Left ventricle myocardium inferior (tissue), 1 donor: ENCODE measurements at regions not wholly inside any gene's neighbourhood (a gene's known extent, or its start where the extent isn't known, plus 50 kb on each side); places are given as distances from the start of the nearest gene placed in this dataset.
"Not testable (repeated sequence)": the region's sequence is repeated elsewhere in the genome, so short reads cannot be mapped to it uniquely, and the experiment has no call there.

ENCODE experiments used
- DNase-seq: peaks from one replicate; pipeline ENCODE4 v3.0.0-alpha.2; 2020
- H3K27ac ChIP-seq: fragments of 200-600 bp; replicated peaks from 2 replicates; pipeline ENCODE4 v1.8.0; 2021
- H3K27me3 ChIP-seq: fragments of 200-600 bp; 2 replicates; pipeline ENCODE4 v1.8.0; 2021; ENCODE audit warnings: low read depth
- H3K36me3 ChIP-seq: fragments of 200-600 bp; 2 replicates; pipeline ENCODE4 v1.8.0; 2021
- H3K4me1 ChIP-seq: fragments of 200-600 bp; 2 replicates; pipeline ENCODE4 v1.8.0; 2021
- H3K4me3 ChIP-seq: fragments of 200-600 bp; 2 replicates; pipeline ENCODE4 v1.8.0; 2021; ENCODE audit warnings: mild to moderate bottlenecking, moderate library complexity
- H3K9me3 ChIP-seq: fragments of 200-600 bp; replicated peaks from 2 replicates; pipeline ENCODE4 v1.8.0; 2021
- CTCF ChIP-seq: fragments of 200-600 bp; IDR thresholded peaks from 2 replicates; pipeline ENCODE4 v1.8.0; 2021; ENCODE audit warnings: antibody characterized with exemption, mild to moderate bottlenecking, borderline replicate concordance
- intact Hi-C: fragments of 100-400 bp; cut with micrococcal nuclease; formaldehyde crosslinking; loops from one replicate; pipeline ENCODE4 v1.11.0; 2022
- donor health status: DM: no; HTN: yes; CAD: no; lungs with severe emphysema.

- no peaks in the 10 kb centered on the region for H3K36me3 ChIP-seq
- H3K27ac ChIP-seq = no peak overlapping the region
- H3K4me1 ChIP-seq = no peaks in the 10 kb centered on the region
- intact Hi-C loops = no loop called here
- H3K9me3 ChIP-seq = peaks cover 8% of the 10 kb centered on the region
- no peak for TF ChIP-seq CTCF
- DNase-seq = no peak
- H3K27me3 ChIP-seq = peaks cover 65% of the 10 kb centered on the region
- H3K4me3 ChIP-seq = no peak overlapping the region
Measured at GRCh38 chr21:8994640-8995511, 1526.5 kb upstream of the TPTE start.

- not testable (repeated sequence) for H3K4me3 ChIP-seq, H3K9me3 ChIP-seq
- peaks cover 48% of the 10 kb centered on the region for H3K27me3 ChIP-seq
Measured at GRCh38 chr21:8996487-8996968, 1524.9 kb upstream of the TPTE start.

GRCh38 chr21:8997011-8997440 lies 1524.4 kb upstream of the TPTE start:
- Histone ChIP-seq H3K9me3 (peaks cover 7% of the 10 kb centered on the region), H3K4me1 (no peaks in the 10 kb centered on the region), H3K36me3 (no peaks in the 10 kb centered on the region), H3K27ac (no peak overlapping the region), H3K4me3 (no peak overlapping the region), H3K27me3 (peaks cover 45% of the 10 kb centered on the region)
- TF ChIP-seq CTCF = no peak
- intact Hi-C loops = no loop called here
- no peak for DNase-seq

More at GRCh38 chr21:8996487-8996968, 1524.9 kb upstream of the TPTE start:
- H3K4me1 ChIP-seq, H3K27ac ChIP-seq, H3K36me3 ChIP-seq, DNase-seq, intact Hi-C loops: not testable (repeated sequence)

- H3K36me3 ChIP-seq, DNase-seq, intact Hi-C loops, H3K4me3 ChIP-seq, H3K27ac ChIP-seq, H3K4me1 ChIP-seq, H3K9me3 ChIP-seq: not testable (repeated sequence)
- peaks cover 43% of the 10 kb centered on the region for H3K27me3 ChIP-seq
Measured at GRCh38 chr21:8997443-8998390, 1523.7 kb upstream of the TPTE start.

- H3K27ac ChIP-seq, DNase-seq, H3K4me1 ChIP-seq, H3K36me3 ChIP-seq, H3K4me3 ChIP-seq, intact Hi-C loops, H3K9me3 ChIP-seq: not testable (repeated sequence)
- peaks cover 40% of the 10 kb centered on the region for H3K27me3 ChIP-seq
Measured at GRCh38 chr21:8998480-8998879, 1522.9 kb upstream of the TPTE start.

GRCh38 chr21:8998946-8999681 lies 1522.3 kb upstream of the TPTE start:
- Histone ChIP-seq H3K4me1 (no peaks in the 10 kb centered on the region), H3K4me3 (no peak overlapping the region), H3K36me3 (no peaks in the 10 kb centered on the region), H3K9me3 (peaks cover 7% of the 10 kb centered on the region), H3K27me3 (peaks cover 40% of the 10 kb centered on the region), H3K27ac (no peak overlapping the region)
- DNase-seq = no peak
- TF ChIP-seq CTCF = no peak
- intact Hi-C loops = no loop called here

GRCh38 chr21:9000132-9000531 lies 1521.3 kb upstream of the TPTE start:
- H3K4me1 ChIP-seq, H3K27ac ChIP-seq, H3K9me3 ChIP-seq, intact Hi-C loops, H3K36me3 ChIP-seq, H3K4me3 ChIP-seq, DNase-seq: not testable (repeated sequence)
- H3K27me3 ChIP-seq = peaks cover 39% of the 10 kb centered on the region

GRCh38 chr21:9000671-9001070 lies 1520.7 kb upstream of the TPTE start:
- H3K4me3 ChIP-seq, H3K36me3 ChIP-seq, H3K27ac ChIP-seq, intact Hi-C loops, H3K9me3 ChIP-seq, DNase-seq, H3K4me1 ChIP-seq: not testable (repeated sequence)
- peaks cover 39% of the 10 kb centered on the region for H3K27me3 ChIP-seq

- H3K9me3 ChIP-seq, DNase-seq, H3K4me3 ChIP-seq, H3K4me1 ChIP-seq, intact Hi-C loops, H3K27ac ChIP-seq, H3K36me3 ChIP-seq: not testable (repeated sequence)
- H3K27me3 ChIP-seq = peaks cover 47% of the 10 kb centered on the region
Measured at GRCh38 chr21:9001890-9002663, 1519.3 kb upstream of the TPTE start.
